HG03442 (cell line): ENCODE measurements at regions not wholly inside any gene's neighbourhood (a gene's known extent, or its start where the extent isn't known, plus 50 kb on each side); places are given as distances from the start of the nearest gene placed in this dataset.
"Not testable (repeated sequence)": the region's sequence is repeated elsewhere in the genome, so short reads cannot be mapped to it uniquely, and the experiment has no call there.

ENCODE experiments used
- ATAC-seq: cut with Tn5 transposase; IDR thresholded peaks from one replicate; pipeline ENCODE4 v1.9.1; 2021; ENCODE audit warnings: mild to moderate bottlenecking, moderate library complexity; ENCODE audit not compliant: unreplicated experiment

DNA sequence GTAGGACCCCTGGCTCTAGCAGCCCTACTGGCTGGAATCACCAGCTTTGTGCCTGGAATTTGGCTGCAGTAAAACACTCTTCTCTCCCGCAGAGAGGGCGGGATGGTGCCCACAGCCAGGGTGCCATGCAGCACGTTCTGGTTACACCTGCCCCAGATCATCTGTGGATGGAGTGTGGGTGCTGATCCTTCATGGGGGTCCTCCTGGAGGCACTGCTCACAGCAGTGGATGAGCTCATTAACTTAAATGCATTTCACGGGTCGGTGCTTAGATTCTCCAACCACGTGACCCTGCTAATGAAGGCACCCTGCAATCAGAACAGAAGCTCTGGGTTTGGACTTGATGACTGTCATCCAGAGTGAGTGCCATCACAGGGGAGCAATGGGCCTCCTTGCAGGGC, 138.6 kb upstream of the AFDN start:
- no peak for ATAC-seq

DNA sequence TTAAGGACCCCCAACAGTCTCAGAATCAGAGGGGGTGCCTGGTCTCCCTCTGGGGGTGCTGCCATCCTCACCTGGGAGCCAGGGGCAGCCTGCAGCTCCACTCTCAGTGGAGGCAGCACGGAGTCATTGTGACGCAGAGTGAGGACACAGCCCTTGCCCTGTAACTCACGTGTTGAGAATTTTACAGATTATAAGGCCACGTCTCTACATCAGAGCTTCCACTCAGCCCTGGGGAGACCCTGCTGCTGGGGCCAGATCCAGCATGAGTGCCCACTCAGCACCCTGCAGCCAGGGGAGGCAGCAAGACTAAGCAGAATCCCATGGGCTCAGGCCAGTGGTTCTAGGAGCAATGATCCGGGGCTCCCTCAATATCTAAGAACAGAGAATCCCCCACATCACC, 137.4 kb upstream of the AFDN start:
- no peak for ATAC-seq

DNA sequence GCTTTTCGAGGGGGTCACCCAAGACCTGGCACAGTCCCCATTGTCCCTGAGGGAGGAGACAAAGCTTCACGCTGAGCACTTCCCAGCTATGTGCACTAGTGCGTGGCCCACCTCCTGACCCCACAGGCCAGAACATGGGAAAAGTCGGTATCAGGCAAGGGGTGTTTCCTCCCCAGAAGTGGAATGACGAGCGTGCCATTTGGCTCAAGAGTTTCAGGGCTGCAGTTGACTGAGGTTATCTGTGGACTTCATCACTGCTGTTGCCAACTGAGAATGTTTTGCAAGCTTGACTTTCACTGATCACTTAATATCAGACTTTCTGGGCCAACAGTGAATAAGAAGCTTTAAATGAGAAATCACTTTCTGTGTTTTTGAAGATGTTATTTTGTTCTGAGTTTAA, 137.0 kb upstream of the AFDN start:
- no peak for ATAC-seq

DNA sequence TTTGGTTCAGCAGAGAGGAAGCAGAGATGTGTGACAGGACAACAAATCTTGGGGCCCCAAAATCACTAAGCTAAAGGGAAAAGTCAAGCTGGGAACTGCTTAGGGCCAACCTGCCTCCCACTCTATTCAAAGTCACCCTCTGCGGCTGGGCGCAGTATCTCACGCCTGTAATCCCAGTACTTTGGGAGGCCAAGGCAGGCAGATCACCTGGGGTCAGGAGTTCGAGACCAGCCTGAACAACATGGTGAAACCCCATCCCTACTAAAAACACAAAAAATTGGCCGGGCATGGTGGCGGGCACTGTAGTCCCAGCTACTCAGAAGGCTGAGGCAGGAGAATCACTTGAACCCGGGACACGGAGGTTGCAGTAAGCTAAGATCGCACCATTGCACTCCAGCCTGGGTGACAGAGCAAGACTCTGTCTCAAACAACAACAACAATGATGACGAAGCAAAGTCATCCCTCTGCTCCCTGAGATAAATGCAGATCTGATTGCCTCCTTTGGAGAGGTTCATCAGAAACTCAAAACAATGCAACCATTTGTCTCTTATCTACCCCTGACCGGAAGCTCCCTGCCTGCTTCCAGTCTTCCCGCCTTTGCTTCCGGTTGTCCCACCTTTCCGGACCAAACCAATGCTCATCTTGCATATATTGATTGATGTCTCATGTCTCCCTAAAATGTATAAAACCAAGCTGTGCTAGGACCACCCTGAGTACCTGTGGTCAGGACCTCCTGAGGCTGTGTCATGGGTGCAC, 136.4 kb upstream of the AFDN start:
- ATAC-seq = not testable (repeated sequence)

DNA sequence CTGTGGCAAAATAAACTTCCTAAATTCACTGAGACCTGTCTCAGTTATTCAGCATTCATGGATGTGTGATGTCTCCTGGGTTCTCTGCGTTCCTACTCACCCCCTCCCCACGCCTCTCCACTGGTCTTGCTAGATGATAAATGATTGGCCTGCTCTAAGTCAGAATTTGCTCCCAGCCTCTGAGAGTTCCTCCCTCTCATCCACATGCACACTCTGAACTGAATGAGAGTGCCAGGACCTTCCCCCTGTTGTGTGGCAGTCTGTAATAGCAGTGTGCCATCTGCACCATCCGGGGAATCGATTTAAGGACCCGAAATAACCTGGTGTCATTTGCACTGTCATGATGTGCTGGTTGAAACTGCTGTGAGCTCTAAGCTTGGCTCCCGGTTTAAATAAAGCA, 135.8 kb upstream of the AFDN start:
- ATAC-seq = no peak

DNA sequence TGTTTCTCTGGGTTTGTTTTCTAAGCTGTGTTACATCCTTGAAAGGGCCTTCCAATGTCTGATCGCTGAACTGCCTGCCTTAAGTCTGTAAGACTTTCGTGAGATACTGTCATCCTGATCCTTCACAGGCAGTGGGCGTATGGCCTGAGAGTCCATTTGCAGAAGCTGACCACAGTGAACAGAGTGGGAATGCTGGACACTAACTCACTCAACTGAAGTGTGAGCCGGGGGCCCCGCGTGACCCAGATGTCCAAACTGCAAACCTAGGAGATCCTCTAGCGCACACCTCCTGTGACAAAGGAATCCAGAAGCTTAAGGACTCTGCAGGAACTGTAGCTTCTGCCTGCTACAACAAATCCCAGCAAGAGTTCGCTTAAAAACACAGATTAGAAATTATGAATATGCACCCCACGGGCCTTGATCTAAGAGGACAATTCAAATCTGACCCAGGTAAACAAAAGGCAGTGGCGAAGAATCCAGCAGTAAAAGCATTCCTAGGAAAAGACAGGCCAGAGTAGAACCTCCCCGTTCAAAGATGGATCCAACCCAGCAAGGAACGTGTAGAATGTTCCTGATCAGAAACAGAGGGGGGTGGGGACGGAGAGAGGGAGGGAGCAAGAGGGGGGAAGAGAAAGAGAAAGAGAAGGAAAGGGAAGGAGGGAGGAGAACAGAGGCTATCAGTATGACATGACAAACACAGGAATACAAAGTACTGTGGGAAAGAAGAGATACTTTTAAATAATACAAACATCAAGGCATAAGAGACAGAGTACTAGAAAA, 135.0 kb upstream of the AFDN start:
- no peak for ATAC-seq

DNA sequence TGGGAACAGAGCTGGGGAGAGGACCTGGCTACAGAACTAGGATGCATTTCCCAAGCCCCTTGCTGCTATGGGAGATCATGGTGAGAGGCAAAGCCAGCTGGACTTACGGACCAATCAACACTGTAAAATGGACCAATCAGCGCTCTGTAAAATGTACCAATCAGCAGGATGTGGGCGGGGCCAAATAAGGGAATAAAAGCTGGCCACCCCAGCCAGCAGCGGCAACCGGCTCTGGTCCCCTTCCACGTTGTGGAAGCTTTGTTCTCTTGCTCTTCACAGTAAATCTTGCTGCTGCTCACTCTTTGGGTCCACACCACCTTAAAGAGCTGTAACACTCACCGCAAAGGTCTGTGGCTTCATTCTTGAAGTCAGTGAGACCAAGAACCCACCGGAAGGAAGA, 133.2 kb upstream of the AFDN start:
- ATAC-seq = not testable (repeated sequence)

DNA sequence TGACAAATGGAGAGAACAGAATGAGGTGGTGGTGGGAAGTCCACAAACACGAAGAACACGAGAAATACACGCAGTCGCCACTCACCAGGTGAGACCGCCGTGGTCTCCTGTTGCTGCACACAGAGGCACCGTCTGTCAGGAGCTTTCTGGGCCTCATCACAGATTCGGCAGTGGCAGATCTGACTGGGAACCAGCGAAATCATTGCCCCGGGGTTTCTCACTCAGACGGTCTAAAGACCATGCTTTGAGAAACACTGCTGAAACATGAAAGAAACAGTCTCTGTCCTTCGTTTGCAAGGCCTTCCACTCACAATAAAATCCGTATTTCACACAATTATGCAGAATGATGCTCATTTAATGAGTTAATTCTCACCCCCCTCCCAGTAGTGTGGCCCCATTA, 130.9 kb upstream of the AFDN start:
- ATAC-seq = no peak

DNA sequence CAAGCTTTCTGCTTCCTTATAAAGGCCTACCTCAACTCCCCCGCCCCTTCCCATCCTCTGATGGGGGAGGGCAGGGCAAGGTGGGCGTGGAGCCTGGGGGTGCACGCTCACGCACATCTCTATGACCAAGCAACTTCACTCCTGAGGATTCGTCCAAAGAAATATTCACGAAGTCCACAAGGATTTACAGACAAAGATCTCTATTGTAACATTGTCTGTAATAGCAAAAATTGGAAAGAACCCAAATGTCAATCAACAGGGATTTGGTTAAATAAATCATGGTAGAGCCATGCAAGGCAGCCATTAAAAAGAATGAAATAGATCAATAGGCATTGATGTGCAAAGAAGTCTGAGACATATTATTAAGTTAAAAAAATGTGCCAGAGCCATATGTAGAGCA, 130.4 kb upstream of the AFDN start:
- ATAC-seq = no peak

DNA sequence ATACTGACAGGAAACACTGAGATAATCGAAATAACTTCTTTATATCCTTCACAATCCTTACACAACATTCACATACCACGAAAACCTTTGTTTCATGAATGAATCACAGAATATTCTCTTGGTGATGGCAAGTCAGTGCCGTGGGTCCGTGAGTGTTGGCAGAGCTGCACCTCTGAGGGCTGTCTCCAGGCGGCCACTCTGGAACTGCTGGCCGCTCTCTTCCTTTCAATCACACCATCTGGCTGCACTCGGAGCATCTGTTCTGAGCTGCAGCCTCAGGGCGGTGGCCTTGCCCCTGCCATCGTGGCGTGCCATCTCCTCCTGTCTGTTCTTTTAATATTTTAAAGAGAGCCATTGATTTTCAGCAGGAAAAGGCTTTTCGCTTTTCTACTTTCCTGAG, 129.4 kb upstream of the AFDN start:
- no peak for ATAC-seq

DNA sequence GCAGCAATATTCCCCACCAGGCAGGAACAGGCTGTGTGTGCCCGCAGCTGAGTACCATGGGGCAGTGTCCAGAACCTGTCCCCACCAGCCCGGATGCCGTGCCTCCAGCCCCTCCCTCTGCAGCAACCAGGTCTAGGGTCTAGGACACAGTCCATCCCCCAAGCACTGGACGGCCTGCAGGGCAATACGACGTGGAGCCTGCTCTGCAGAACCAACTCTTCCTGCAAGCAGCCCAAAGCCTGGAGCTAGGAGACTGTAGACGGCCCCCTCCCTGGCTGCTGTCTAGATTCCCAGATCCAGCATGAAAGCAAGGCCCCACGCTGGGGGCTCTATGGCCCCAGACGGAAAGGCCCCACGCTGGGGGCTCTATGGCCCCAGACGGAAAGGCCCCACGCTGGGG, 128.2 kb upstream of the AFDN start:
- ATAC-seq = no peak

DNA sequence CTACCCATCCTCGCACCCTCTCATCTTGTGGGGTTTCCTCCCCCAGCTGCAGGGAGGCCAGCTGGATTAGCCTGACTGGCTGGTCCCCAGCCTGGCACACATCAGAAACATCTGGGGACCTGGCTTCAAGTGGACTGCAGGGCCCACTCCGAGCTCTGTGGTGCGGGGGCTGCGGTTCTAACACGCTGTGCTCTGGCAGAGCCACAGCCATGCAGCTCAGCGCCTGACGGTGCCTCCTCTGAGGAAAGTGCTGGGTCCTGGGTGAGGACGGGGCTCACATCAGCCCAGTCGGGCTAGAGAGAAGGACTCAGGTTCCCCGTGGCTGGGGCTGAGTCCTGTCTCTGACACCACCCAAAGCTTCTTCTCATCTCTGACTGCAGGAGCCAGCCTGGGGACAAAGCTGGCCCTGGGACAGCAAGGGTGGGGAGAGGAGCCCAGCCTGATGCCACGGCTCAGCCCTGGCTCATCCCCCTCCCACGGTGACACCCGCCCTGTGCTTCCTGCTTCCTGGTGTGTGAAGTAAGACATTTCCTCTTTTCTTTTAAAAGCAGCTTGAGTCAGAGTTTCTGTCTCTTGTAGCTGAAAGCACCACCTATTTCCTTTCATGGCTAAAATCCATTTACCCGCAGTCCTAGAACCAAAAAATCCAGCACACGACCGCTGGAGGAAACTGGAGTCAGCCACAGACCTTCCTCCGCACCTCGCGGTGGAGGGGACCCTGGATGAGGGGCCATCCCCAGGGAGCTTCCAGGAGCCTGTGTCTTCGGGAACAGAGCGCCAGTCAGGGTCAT, 127.4 kb upstream of the AFDN start:
- ATAC-seq = peak; percentile 91

DNA sequence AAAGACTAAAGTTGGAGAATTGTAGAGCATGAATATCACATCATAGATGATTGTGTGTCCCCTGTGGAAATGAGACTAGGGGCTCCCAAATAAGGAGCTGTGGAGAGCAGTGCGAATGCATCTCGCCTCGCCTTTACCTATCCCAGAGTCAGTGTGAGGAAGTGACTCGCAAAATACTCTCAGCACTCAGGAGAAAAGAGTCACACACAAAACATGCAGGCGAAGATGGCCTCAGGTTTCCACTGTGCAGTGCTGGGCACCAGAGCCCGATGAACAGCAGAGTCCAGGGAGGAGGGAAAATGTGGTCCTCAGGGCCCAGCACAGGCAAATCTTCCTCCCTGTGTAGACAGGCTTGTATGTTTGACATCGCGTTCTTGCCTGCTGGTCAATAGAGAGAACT, 126.5 kb upstream of the AFDN start:
- ATAC-seq = no peak

DNA sequence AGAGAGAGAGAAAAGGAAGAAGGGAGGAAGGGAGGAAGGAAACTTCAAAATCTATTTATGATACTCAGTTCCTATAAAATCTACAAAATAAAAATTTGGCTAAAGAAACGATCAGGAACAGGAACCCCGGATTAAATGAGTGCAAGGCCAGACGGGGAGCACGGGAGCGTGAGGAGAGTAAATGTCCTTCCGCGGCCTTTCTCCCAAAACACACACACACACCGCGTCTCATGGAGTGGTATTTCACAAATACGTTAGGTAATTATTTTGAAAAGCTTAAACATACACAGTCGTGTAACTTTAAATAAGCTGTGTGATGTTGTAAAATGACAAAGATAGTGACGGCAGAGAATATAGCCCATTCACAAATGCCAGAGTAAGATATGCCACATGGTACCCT, 125.7 kb upstream of the AFDN start:
- ATAC-seq = no peak

DNA sequence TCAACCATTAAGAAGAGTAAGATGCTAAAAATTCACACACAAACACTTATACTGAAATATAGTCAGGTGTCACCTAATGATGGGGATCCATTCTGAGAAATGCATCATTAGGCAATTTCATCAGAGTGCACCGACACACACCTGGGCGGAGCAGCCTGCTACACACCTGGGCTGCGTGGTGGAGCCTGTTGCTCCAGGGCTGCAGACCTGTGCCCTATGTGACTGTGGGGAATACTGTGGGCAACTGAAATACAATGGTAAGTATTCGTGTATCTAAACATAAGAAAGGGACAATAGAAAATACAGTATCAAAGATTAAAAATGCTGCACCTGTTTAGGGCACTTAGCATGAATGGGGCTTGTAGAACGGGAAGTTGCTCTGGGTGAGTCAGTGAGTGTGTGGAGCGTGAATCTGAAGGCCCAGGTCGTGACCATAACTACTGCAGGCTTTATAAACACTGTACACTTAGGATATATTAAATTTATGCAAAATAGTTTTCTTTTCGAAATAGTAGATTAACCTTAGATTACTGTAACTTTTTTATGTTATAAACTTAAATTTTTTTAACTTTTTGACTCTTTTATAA, 124.4 kb upstream of the AFDN start:
- no peak for ATAC-seq

DNA sequence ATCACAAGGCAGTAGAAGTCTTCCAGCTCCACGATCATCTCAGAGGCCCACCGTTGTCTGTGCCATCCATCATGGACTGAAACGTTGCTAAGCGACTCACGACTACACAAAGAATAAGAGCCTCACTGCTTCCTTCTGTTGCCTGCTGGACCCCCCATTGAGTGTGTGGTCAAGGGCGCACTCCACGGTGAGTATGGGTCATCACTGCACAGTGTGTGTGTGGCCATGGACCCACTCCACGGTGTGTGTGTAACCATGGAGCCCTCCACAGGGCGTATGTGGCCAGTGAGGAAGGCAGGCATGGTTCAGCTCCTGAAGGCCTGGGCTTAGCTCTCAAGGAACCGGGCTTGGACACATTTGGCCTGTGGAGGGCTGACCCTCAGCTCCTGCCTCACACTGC, 123.4 kb upstream of the AFDN start:
- ATAC-seq = no peak

DNA sequence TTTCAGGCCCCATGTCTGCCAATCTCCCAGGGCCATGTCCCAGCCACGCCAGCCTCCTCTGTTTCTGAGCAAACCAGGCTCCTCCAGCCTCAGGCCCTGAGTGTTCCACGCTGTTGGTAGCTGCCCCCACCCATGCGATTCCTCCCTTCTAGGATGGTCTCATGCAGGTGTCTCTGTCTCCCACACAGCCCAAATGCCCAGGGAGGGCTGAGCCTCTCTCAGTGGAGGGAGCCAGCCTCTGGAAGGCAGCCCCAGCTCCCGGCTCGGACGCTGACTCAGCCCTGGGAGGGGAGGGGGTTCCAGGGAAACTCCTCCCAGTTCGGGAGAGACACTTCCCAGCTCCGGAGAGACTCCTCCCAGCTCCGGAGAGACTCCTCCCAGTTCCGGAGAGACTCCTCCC, 122.9 kb upstream of the AFDN start:
- ATAC-seq = no peak

DNA sequence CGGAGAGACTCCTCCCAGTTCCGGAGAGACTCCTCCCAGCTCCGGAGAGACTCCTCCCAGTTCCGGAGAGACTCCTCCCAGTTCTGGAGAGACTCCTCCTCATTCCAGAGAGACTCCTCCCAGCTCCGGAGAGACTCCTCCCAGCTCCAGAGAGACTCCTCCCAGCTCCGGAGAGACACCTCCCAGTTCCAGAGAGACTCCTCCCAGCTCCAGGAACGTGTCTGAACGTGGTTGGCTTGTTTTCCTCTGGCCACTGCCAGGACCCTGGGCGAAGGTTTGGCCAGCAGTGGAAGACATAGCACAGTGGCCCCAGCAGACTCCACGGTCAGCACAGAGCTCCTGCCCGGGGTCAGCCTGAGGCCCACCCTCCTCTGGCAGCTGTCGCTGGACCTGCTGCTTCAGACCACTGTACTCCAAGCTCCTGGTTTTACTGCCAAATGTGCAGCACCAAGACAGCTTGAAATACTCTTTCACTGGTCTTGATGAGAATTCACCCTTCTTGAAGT, 122.3 kb upstream of the AFDN start:
- no peak for ATAC-seq

DNA sequence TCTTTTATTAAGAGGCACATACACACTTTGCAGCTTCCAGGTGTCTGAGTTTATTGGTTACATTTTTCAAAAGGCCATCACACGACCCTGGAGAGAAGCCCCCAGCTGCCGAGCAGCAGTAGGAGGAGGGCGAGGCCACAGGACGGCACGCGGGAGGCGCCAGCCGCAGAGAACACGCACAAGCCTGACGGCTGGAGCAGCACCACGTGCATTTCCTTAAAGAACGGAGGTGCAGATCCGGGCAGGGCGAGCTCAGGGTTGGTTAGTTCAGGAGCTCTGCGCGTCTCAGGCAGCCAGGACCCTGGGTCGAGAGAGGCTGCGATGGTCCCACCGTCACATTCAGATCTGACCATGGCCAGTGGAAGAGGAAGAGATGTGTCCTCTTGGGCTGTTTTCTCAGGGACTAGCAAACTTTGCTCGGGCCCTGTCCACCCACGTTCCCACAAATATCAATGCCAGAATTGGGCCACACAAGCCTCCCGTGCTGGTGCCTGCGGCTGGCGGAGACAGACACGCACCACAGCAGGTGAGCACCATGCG, 121.4 kb upstream of the AFDN start:
- no peak for ATAC-seq

DNA sequence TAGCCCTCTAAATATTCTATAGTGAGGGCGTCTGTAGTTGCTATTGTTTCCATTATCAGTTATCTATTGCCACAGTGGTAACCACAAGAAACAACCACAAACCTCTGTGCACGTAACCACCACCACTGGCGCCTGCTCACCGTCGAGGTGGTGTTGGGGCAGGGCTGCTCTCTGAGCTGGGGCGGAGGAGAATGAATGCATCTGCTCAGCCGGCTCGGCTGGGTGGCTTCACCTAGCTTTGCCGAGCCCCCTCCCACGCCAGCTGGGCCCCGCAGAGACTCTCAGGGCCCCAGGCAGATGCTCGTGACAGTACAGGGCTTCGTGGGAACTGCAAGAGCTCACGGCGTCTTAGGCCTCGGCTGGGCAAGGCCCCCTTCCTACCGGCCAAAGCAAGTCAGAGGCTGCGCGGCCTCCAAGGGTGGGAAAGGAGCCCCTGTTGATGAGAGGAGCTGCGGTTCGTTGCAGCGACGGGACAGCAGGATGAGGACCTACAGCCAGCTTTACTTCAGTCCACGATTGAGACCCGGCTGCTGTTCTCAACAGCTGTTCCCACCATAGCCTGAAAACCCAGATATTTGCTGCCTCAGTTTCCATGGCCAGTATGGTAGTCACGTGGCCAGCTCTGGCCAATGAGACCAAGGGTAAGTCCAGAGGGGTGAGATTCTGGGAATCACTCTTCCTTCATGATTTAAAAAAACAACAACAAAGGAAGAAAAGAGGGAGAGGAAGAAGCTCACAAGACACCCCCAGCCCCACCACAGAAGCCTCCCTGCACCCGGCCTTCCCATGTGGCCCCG, 120.2 kb upstream of the AFDN start:
- ATAC-seq = peak; percentile 93
